HG03095 (cell line): ENCODE measurements at regions not wholly inside any gene's neighbourhood (a gene's known extent, or its start where the extent isn't known, plus 50 kb on each side); places are given as distances from the start of the nearest gene placed in this dataset.

Source experiments
- ATAC-seq: cut with Tn5 transposase; IDR thresholded peaks from one replicate; pipeline ENCODE4 v1.9.1; 2021; ENCODE audit warnings: moderate library complexity; ENCODE audit not compliant: unreplicated experiment

DNA sequence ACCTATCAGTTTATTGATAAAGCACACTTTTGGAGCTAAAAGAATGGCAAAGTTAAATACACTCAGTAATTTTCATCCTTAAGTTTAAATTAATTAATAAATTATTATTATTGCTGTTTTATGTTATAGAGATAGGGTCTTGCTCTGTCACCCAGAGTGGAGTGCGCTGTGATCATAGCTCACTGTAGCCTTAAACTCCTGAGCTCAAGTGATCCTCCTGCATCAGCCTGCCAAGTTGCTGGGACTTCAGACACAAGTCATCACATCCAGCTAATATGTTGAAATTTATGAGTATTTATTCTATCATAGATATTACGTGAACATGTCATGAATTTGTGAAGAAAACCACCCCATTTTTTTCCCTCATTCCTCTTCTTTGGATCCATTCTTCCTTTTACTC, 64.2 kb downstream of the GJA1 start:
- ATAC-seq: no peak

DNA sequence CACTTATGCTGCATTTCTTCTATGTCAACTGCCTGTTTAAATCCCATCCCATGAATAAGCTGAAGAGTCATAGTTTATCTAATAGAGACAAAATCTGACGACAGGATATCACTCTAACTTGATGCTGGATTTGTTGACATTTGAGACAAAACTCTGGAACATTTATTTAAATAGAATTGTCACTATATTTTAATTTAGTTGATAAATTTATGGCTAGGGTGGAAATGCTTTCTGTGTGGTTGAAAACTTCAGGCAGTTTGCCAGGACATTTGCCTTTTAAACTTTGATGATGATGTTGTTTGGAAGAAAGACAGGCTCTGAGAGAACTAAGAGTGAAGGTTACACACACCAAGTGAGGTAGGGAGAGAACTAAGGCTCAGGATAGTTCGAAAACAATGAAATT, 68.1 kb downstream of the GJA1 start:
- no peak for ATAC-seq

DNA sequence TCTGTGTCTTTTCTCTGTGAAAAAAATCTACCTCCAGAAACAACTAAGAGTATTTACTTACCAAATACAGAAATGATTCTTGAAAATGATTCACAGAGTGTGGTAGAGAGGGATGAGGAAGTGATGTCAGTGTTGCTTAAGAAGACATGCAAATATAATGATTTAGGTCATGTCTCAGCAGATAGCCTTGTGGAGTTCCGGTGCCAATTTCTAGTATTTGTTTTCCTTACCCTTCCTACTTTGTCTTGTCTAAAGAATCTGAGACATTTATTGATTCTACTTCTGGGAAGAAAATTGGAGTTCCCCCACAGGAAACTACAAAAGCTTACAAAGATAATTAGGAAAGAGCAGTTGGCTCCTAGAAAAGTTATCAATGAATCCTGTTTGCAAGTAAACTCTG, 68.8 kb downstream of the GJA1 start:
- no peak for ATAC-seq

DNA sequence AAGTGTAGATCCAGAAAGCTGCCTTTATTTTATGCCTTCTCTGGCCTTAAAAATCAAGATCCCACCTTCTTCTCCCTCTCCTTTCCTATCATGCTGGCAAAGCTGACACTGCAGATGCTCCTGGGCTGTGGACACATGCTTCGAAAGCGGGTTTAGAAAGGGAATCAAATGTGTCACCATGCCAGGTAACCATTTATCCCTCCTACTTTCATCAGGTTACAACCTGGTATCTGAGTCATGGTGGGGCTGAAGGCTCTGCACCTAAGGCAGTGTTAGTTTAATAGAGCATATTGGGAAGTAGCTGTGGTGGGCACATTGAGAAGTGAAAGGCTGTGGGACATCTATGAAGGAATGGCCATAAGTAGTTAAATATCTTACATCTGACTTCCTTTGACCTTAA, 69.8 kb downstream of the GJA1 start:
- no peak for ATAC-seq

DNA sequence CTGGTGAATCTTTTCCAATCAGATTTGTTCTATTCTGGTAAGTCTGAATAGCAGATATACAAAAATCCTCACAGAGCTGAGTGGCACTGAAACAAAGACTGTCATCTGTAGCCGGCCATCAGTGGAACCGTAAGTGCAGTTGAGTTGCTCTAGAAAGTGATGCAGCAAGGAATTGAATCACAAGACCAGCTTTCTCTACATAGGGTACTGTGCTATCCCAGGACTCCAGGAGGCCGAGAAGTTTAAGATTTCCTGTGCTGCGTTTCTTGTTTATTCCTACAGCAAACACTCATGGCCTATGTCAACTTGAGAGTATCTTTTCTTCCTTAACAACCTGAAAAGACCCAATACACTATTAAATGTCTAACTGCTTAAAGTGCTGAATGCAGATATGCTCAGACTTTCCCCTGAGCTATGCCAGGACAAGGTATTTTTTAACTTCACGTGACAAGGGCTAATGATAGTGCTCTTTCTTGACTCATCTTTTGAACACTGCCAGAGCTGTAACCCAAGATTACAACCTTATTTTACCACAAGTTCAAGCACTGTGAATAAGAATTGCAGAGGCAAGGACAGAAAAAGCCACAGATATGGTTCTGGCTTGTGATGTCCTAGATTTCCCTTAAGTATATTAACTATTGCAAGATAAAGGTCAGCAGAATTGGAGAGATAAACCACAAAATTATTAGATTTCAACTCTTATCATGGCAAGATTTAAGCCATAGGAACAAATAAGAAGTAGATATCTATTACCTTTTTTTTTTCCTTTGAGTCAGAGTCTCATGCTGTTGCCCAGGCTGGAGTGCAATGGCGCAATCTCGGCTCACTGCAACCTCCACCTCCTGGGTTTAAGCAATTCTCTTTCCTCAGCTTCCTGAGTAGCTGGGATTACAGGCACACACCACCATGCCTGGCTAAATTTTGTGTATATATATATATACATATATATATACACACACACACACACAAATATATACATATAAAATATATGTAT, 71.6 kb downstream of the GJA1 start:
- ATAC-seq: no peak

DNA sequence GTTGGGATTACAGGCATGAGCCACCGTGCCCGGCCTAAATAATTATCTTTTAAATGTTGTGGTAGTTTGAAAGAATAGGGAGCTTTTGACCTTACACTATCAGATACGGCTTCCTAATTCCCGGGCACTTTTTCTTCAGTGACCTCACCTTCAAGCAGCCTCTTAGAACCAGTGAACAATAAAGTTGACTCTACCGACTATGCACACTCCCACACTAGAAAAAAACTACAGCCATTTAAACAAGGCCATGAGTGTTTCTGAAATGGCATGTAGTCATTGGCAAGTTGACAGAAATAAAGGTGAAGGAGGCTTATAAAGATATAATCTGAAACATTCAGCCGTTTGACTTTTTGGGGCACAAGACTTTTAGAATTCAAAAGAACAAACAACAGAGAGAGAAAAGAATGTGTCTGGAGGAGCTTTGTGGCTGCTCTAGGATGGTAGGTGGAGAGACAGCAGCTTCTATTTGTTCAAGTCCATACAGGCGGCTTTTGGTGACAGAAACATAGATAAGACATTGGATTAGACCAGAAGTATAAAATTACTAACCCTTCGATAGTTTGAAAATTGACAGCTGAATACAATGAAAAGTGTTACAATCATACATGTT, 75.2 kb downstream of the GJA1 start:
- no peak for ATAC-seq

DNA sequence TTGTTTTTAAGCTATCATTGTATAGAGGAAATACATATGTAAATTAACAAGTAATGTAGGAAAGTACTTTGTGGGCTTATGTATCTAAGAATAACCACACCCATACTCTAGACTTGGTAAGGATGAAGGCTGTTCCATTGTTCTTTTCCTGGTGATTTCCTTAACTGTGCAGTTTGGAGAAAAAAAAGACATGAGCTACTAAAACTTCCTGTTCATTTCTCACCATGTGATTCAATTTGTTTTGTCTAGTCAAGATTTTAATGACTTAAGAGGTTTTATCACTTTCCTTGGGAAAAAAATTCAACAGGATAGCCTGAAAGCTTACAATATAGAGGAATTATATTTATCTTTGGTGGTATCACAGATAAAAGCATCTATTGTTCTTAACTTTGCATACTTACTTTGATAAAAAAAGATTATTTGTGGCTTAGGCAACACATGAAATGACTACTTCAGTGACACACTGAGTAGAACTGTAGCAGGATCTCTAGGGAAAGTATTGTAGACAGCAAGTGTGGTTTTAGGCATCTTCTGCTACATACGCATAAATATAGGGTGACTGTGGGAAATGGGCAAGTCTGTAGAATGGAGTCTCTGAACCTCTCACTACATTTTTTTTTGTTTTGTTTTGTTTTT, 80.3 kb downstream of the GJA1 start:
- ATAC-seq: no peak

DNA sequence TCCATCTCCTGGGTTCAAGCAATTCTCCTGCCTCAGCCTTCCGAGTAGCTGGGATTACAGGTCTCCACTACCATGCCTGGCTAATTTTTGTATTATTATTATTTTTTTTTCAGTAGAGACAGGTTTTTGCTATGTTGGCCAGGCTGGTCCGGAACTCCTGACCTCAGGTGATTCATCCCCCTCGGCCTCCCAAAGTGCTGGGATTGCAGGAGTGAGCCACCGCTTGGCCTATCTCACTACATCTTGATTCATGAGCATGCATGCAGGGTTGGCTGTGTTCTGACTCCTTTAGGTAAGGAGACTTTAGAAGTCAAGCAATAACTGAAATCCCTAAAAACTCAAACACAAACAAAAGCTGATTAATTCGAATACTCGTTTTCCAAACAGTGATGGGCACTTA, 80.9 kb downstream of the GJA1 start:
- no peak for ATAC-seq

DNA sequence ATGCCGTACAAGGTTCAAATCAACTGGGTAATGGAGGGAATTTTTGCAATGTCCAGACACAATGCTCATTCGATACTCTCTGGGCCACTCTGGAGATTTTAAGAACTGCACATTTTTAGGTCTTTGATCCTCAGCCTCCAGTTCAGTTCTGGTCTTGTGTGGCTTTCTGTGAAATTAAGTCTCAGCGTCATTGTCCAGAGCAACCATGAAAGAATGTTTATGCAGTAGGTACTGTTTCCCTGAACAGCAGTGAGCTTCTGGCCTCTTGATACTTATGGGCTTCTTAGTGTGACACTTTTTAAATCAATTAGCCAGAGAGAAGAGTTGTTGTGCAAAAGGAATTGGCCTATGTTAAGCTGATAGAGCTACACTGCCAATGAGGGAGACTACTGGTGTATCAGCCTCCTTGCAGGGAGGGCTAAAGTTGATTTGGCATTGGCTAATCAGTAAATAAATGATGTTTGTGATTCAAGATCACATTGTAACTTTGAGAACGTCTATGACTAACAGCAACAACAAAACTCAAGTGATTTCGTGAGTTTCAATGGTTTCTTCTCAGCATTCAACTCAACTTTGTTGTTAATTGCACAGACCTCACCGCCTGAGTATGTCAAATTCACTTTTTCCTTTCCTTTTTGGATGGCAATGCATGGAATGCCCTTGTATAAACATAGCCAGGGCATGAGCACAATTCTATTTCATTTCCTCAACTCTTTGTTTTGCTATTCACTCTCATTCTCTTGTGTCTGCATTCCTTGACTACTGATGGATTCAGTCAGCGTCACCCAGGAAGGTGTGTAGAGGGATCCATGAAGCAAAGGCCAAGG, 85.1 kb downstream of the GJA1 start:
- ATAC-seq: no peak

DNA sequence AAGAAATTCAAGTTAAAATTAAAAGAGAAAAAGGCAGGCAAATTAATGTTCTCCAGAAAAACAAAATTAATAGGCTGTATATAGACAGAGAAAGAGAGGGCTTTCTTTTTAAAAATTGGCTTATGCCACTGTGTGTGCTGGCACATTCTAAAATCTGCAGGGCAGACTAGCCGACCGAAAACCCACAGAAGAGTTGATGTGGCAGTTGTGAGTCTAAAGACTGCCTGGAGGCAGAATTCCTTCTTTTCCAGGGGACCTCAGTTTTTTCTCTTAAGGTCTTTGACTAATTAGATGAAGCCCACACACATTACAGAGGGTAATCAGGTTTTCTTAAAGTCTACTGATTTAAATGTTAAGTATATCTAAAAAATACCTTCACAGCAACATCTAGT, 85.7 kb downstream of the GJA1 start:
- ATAC-seq: no peak

DNA sequence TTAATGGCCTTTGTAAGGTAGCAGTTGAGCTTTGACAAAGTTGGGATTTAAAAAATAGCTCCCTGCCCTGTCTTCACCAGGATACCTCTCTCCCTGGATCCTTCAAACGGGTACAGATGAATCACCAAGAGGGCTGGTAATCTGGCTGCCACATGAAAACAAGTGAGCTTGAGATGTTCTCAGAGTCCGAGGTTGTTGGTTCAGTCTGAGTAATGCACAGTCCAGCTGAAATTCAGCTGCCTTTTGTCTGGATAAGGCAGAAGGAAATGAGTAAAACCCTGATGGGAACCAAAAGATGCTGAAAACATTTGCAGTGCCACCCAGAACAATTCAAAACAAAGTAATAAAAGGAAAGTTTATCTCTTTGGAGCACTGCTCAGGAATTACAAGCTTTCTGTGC, 86.8 kb downstream of the GJA1 start:
- no peak for ATAC-seq

DNA sequence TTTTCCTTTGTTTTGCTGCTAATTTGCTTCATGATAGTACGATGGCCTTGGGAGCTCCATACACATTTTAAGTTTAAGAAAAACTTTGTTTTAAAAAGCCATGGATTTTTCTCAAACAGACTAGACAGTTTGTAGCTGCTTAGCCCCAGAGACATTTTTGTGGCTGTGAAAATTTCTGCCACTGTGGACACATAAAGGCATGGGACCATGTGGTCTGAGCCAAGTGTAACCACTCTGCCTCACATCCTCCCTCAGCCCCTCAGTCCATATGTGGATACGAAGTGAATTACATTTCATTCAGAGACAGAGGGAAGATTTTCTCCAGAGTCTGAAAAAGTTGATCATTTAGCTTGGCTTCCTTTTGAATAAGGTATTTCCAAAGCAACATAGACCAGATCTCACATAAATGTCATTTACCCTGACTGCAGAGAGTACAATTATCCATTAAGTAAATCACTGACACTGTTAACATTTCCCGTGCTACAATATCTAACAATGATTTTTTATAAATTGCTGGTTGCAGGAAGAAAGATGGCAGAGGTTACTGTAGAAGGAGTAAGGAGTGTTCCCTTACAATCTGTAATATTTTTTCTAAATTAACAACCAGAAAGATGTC, 87.4 kb downstream of the GJA1 start:
- ATAC-seq: no peak

DNA sequence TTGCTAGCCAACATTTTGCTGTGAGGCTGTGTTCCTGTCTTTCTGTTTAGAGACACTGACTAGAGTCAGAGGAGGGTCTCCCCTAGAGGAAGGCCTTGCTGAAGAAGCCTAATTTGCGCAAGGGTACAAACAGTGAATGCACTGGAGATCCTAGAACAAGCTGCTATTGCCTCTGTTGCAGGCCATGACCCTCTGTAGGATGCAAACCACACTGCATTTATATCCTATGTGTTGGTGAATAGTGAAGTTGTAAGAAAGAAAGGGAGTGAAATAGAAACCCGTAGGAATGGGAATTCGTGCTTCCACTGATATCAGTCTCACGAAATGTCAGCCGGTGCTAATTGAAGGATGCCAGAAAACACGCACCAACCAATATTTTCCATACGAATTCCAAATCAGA, 88.2 kb downstream of the GJA1 start:
- no peak for ATAC-seq

DNA sequence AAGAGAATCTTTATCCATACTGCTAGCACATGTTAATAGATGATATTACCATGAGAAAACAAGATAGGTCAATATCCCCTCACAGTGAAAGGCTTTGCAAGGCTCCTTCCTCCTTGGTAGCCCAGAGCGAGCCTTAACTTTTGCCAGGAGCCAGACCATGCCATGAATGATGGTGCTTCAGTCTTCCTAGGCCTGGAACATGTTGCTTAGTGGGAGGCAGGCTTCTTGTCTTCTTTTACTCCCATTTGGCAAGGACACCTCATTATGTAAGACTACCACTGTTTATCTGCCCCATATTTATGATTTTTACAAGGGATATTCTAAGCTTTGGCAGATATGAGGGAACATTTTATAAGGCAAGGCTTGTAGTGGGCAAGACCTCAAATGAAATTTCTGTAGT, 90.8 kb downstream of the GJA1 start:
- no peak for ATAC-seq

DNA sequence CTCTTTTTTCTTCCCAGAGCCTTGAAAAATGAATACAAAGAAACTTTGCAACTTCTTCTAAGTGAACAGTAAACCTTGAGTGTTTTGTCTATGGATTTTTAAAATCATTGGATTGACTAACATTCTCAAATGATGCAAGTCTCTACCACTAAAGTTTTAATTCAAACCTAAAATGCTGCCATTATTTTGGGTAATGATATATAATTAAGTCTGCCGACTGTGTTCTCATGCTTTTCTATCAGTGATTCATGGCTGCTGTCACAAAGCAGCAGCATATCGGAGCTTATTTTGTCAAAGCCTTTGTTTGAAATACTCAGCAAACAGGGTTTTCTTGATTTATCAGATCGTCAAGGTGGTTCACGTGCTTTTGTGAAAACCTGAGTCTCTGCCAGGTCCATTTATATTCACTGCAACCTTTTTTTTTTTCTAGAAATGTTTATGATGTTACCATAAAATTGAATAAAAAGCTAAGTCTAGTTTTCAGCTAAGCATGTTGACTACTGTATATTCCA, 96.3 kb downstream of the GJA1 start:
- no peak for ATAC-seq

DNA sequence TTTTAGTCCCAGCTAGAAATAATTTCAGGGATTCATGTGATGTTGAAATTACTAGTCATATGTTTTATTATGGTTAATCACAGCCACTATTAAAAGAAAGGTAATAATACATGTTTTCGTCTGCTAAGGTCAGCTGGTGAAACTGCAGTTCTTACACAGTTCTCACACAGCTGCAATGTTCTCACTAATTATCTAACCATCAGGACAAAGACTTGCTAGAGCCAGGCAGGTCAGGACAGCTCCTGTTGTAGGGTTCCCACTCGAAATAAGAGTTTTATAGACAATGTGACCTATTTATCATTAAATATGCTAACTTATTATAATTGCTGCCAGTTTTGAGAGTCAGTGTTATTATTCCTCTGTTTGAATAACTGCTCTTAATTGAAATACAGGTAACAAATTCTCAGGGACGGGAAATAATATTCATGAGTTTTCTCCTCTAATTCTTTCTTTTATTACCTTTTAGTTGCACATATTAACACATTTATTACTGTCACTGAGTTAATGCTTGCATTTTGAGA, 97.9 kb downstream of the GJA1 start:
- ATAC-seq: no peak

DNA sequence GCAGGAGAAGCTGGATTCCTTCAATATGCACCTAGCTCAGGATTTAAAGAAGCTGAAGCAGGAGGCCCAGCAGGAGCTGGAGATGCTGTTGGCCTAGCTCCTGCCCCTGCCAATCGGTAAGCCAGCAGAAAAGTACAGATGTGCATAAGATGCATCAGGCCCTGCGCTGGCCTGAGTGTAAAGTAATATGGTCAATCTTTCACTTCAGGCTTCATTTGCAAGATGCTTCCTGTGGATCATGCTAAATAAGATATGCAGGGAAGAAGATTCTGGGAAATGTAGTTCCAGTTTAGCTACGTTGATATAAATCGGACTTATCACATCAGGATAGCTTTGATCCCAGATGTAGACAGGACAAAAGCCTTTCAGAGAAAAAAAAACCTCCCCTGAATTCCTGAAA, 100.3 kb downstream of the GJA1 start:
- no peak for ATAC-seq

DNA sequence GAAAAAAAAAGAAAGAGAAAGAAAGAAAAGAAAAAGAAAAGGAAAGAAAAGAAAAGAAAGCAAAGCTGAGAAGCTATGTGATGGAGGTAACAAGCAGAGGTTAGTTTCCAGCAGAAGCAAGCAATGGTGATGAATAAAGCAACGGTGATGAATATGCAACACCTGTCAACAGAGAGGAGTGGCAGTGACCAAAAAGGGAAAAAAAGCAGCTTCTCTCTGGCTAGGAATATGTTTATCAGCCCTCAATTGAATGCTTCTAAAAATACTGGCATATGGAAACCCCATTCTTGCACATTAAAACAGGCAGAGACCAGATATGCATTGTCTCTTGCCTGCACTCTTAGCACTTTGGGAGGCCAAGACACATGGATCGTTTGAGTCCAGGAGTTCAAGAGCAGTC, 100.9 kb downstream of the GJA1 start:
- ATAC-seq: no peak

DNA sequence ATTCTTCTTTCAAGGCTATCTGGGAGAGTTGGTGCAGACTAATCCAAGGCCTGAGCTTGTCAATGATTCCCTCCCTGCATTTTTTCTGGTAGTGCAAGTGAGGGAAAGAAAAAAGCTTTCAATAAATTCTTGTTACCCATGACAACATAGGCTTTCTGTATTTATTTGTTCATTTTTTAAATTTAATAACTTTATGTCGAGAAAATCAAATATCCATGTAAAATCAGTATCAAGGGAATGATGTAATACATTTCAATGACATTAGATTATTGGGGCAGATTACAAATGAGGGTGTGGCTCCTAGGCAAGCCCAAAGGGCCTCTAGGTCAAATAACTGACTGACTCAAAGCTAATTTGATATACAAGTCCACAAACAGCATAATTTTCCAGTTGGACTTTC, 104.0 kb downstream of the GJA1 start:
- no peak for ATAC-seq

DNA sequence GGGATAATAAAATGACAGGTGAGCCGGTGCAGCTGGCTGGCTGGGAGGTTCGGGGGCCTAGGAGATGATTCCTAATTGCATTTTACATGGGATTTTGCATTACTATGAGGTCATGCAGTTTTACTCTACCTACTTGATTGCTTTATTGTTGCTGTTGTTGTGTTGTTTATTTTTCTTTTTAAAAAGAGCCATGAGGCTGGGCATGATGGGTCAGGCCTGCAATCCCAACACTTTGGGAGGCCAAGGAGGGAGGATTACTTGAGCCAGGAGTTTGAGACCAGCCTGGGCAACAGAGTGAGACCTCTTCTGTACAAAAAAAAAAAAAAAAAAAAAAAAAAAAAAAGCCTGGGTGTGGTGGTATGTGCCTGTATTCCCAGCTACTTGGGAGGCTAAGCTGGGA, 104.8 kb downstream of the GJA1 start:
- ATAC-seq: no peak
